HepG2 (cell line): ENCODE measurements at regions not wholly inside any gene's neighbourhood (a gene's known extent, or its start where the extent isn't known, plus 50 kb on each side); places are given as distances from the start of the nearest gene placed in this dataset.

Source experiments
- ATAC-seq: fragments of 200-7000 bp; cut with Tn5 transposase; 3 replicates; pipeline ENCODE4 v1.9.1; 2020; ENCODE audit warnings: mild to moderate bottlenecking, moderate library complexity
- BruUV-seq: library from RNA; stranded (reverse); fragments of 400-500 nt; replicated peaks from 2 replicates; lab custom pipeline; 2021; lab: Mats Ljungman, UMichigan
- CTCF ChIA-PET: fragments of 300-600 bp; formaldehyde crosslinking; extraction: SDS; loops from one replicate; lab custom pipeline; 2021; ENCODE audit warnings: low total read pairs, inconsistent platforms, low intra/inter-chr PET ratio; lab: Yijun Ruan, JAX
- POLR2A ChIA-PET: fragments of 350-600 bp; sonication (Branson Sonifier 250); formaldehyde crosslinking; loops from one replicate; lab custom pipeline; 2020; ENCODE audit warnings: antibody characterized with exemption, inconsistent platforms; lab: Yijun Ruan, JAX
- DNase-seq: peaks from one replicate; pipeline ENCODE4 v3.0.0-alpha.2; 2015; ENCODE audit warnings: low spot score
- FAIRE-seq: peaks from 3 replicates; lab custom pipeline; 2011; peaks lifted over from hg19 to GRCh38; lab: Jason Lieb, UNC
- H2AFZ ChIP-seq: one replicate; pipeline ENCODE4 v1.6.1; 2011; ENCODE audit warnings: low read length, inconsistent platforms
- H3K27ac ChIP-seq: fragments of 300-600 bp; 3 replicates; pipeline ENCODE4 v1.8.0; 2011; ENCODE audit warnings: mixed run types, mild to moderate bottlenecking, mixed read lengths, low read length, inconsistent platforms; ENCODE audit not compliant: insufficient read depth; ENCODE audit errors: extremely low read length
- H3K27me3 ChIP-seq, 2 experiments: fragments of 200-600 bp in 1 of 2; 2 replicates in 1 of 2; 3 replicates in 1 of 2; pipeline versions ENCODE4 v1.6.0 to v1.8.0; 2011; ENCODE audit warnings: low read length in 2 of 2, mild to moderate bottlenecking in 2 of 2, moderate library complexity in 2 of 2, inconsistent platforms in 1 of 2; ENCODE audit not compliant: insufficient read depth in 2 of 2, control insufficient read depth in 1 of 2
- H3K36me3 ChIP-seq, 2 experiments: fragments of 200-600 bp in 1 of 2; replicated peaks in 1 of 2; 2 replicates in 1 of 2; 3 replicates in 1 of 2; pipeline versions ENCODE4 v1.5.1 to v1.8.0; 2011; ENCODE audit warnings: low read length in 2 of 2, inconsistent platforms in 1 of 2; ENCODE audit not compliant: insufficient read depth in 2 of 2, control insufficient read depth in 1 of 2
- H3K4me1 ChIP-seq: 2 replicates; pipeline ENCODE4 v1.5.1; 2012; ENCODE audit warnings: low read length, inconsistent platforms; ENCODE audit not compliant: insufficient read depth
- H3K4me2 ChIP-seq: 2 replicates; pipeline ENCODE4 v1.6.0; 2011; ENCODE audit warnings: low read depth, low read length, inconsistent platforms
- H3K4me3 ChIP-seq, 3 experiments: fragments of 200-600 bp in 1 of 3; sonication (generic), shearing (Covaris generic) in 1 of 3; replicated peaks in 1 of 3; 2 replicates each; pipeline ENCODE4 v1.5.1; 2011 to 2016; ENCODE audit warnings: low read length in 3 of 3, inconsistent platforms in 2 of 3, low read depth in 2 of 3, mild to moderate bottlenecking in 2 of 3, control low read depth in 1 of 3, mixed read lengths in 1 of 3; ENCODE audit not compliant: insufficient read depth in 1 of 3
- H3K79me2 ChIP-seq: one replicate; pipeline ENCODE4 v1.6.1; 2011; ENCODE audit warnings: low read length, inconsistent platforms; ENCODE audit not compliant: insufficient read depth
- H3K9ac ChIP-seq: 2 replicates; pipeline ENCODE4 v1.6.0; 2011; ENCODE audit warnings: mild to moderate bottlenecking, low read depth, low read length, inconsistent platforms; ENCODE audit not compliant: insufficient read depth
- H3K9me3 ChIP-seq: 2 replicates; pipeline ENCODE4 v1.5.1; 2012; ENCODE audit warnings: mild to moderate bottlenecking, low read length
- H4K20me1 ChIP-seq: 2 replicates; pipeline ENCODE4 v1.6.0; 2011; ENCODE audit warnings: inconsistent platforms, mild to moderate bottlenecking, low read length, moderate library complexity; ENCODE audit not compliant: insufficient read depth
- MIER3 ChIP-seq: IDR thresholded peaks from 2 replicates; pipeline ENCODE4 v1.6.1; 2016; ENCODE audit warnings: missing compliant biosample characterization, borderline replicate concordance
- RBM22 ChIP-seq: fragments of 200-400 bp; formaldehyde crosslinking; optimal IDR thresholded peaks from 2 replicates; pipeline ENCODE3; 2017; ENCODE audit warnings: mild to moderate bottlenecking, low read length, moderate library complexity
- XBP1 ChIP-seq: sonication (generic); formaldehyde crosslinking; IDR thresholded peaks from 2 replicates; pipeline ENCODE4 v1.5.0; 2020; ENCODE audit warnings: missing genetic modification reagents
- XRCC5 ChIP-seq: fragments of 200-400 bp; formaldehyde crosslinking; optimal IDR thresholded peaks from 2 replicates; pipeline ENCODE3; 2017; ENCODE audit warnings: mild to moderate bottlenecking, low read length
- ZFP90 ChIP-seq: sonication (generic); formaldehyde crosslinking; IDR thresholded peaks from 2 replicates; pipeline ENCODE4 v1.8.0; 2022; ENCODE audit warnings: missing genetic modification reagents, mild to moderate bottlenecking, inconsistent platforms, borderline replicate concordance
- ZMYM2 ChIP-seq: sonication (generic); formaldehyde crosslinking; IDR thresholded peaks from 2 replicates; pipeline ENCODE4 v1.8.0; 2022; ENCODE audit warnings: mild to moderate bottlenecking, missing genetic modification reagents
- ZNF281 ChIP-seq: sonication (generic); formaldehyde crosslinking; IDR thresholded peaks from 2 replicates; pipeline ENCODE4 v1.4.0; 2020; ENCODE audit warnings: missing genetic modification reagents, borderline replicate concordance
- ZNF496 ChIP-seq: sonication (generic); formaldehyde crosslinking; IDR thresholded peaks from 2 replicates; pipeline ENCODE4 v1.8.1; 2023; ENCODE audit warnings: mild to moderate bottlenecking, moderate library complexity, missing genetic modification reagents; ENCODE audit not compliant: insufficient replicate concordance
- ZNF800 ChIP-seq: sonication (generic); formaldehyde crosslinking; IDR thresholded peaks from 2 replicates; pipeline ENCODE4 v1.4.0; 2020; ENCODE audit warnings: missing genetic modification reagents
- ZSCAN9 ChIP-seq: IDR thresholded peaks from 2 replicates; pipeline ENCODE4 v1.6.1; 2016; ENCODE audit warnings: borderline replicate concordance
- WGBS: methylation state at CpG from one replicate; pipeline ENCODE4 v1.1.6; 2017; ENCODE audit warnings: low lambda C conversion rate; 5-methylcytosine and 5-hydroxymethylcytosine counted together
- in situ Hi-C: cut with HindIII; loops from 2 replicates; pipeline ENCODE4 v1.10.0; 2017; ENCODE audit warnings: low pct_unique_long_range_greater_than_20kb; ENCODE audit not compliant: extremely low pct_ligation_motif_present
- intact Hi-C: fragments of 100-400 bp; cut with micrococcal nuclease; formaldehyde crosslinking; loops from one replicate; pipeline ENCODE4 v1.10.0; 2022; ENCODE audit not compliant: unreplicated experiment

GRCh38 chr21:16421007-16421406 lies 691.2 kb downstream of the USP25 start (continued):
- no peak for TF ChIP-seq ZNF800 (CRISPR knock-in tag)

- Histone ChIP-seq H3K4me2 (no peak overlapping the region), H3K4me3 (no peak overlapping the region), H2AFZ (no peak overlapping the region), H3K9ac (no peak overlapping the region), H4K20me1 (no peaks in the 10 kb centered on the region), H3K27ac (no peak overlapping the region), H3K9me3 (no peaks in the 10 kb centered on the region), H3K36me3 (no peaks in the 10 kb centered on the region), H3K4me1 (peaks cover 16% of the 10 kb centered on the region), H3K27me3 (no peaks in the 10 kb centered on the region), H3K79me2 (no peaks in the 10 kb centered on the region)
- in situ Hi-C loops (no loop called here), intact Hi-C loops (no loop called here)
- ChIA-PET POLR2A (no interaction called here), CTCF (no interaction called here)
- BruUV-seq = no TSS peak
- no peak for TF ChIP-seq XRCC5
- TF ChIP-seq ZNF281 (CRISPR knock-in tag) = no peak
- TF ChIP-seq RBM22 = no peak
- no peak for TF ChIP-seq XBP1
- TF ChIP-seq ZSCAN9 (CRISPR knock-in tag) = no peak
- no peak for TF ChIP-seq ZMYM2 (CRISPR knock-in tag)
- no peak for TF ChIP-seq ZFP90
- no peak for TF ChIP-seq MIER3 (CRISPR knock-in tag)
- no peak for TF ChIP-seq ZNF496 (CRISPR knock-in tag)
- ATAC-seq (no peak), DNase-seq (no peak), FAIRE-seq (no peak)
- WGBS = 31% methylated on average over 3 of the region's 3 CpGs
Measured at GRCh38 chr21:16421965-16422364, 692.2 kb downstream of the USP25 start.
